ENCODE measurements at regions not wholly inside any gene's neighbourhood (a gene's known extent, or its start where the extent isn't known, plus 50 kb on each side); places are given as distances from the start of the nearest gene placed in this dataset.

- no peak for TF ChIP-seq CTCF (conservative IDR thresholded peaks at IDR 0.05; ENCODE audit: low read depth, low read length)
- no peak for TF ChIP-seq SMC3 (IDR thresholded peaks at IDR 0.05; ENCODE audit: low read depth, low read length)
- no peak for TF ChIP-seq USF2 (IDR thresholded peaks at IDR 0.05; ENCODE audit: low read depth, low read length)
- no peak for TF ChIP-seq POLR2A (IDR thresholded peaks at IDR 0.05; ENCODE audit: low read depth, low read length)
These were observed 245.7 kb upstream of the AGTR1 start for GRCh38 chr3:148451969-148452368.

Data from IMR-90 (cell line).